ENCODE measurements at regions not wholly inside any gene's neighbourhood (a gene's known extent, or its start where the extent isn't known, plus 50 kb on each side); places are given as distances from the start of the nearest gene placed in this dataset.

DNA sequence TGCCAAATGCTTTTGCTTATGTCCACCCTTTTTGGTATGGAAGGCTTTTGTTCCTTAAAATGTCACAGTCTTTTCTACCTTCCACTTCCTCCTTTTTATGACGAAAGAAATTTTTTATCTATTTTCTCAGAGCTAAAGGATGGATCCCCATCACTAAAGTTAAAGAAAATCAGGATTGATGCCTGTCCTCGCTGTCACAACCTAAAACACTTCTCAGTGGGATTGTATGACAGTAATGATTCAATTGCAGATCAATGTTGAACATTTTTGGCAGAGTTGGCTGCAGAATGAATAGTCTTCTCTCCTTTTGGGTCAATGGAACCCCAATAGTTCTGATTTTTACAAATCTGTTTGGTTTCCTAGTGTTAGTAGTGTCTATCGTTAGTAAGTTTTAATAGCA is 549.8 kb upstream of the ROBO2 start:
- TF ChIP-seq CTCF (IDR thresholded peaks at IDR 0.05) = no peak
- TF ChIP-seq EZH2 (IDR thresholded peaks at IDR 0.05; ENCODE audit: borderline replicate concordance, insufficient read depth, low read depth, low read length, poor library complexity, severe bottlenecking) = no peak
